ENCODE measurements at regions not wholly inside any gene's neighbourhood (a gene's known extent, or its start where the extent isn't known, plus 50 kb on each side); places are given as distances from the start of the nearest gene placed in this dataset.

- no peaks in the 10 kb centered on the region for H3K9me3 ChIP-seq
- TF ChIP-seq CTCF (IDR thresholded peaks at IDR 0.05): no peak
- no peak overlapping the region for H3K4me3 ChIP-seq
- H3K4me1 ChIP-seq: no peaks in the 10 kb centered on the region
- no peaks in the 10 kb centered on the region for H3K27me3 ChIP-seq
- DNase-seq (ENCODE audit: low spot score in 2 of 2): no peak
- intact Hi-C loops (cut with DNase I): no loop called here
- no peak overlapping the region for H3K27ac ChIP-seq
- no peaks in the 10 kb centered on the region for H3K36me3 ChIP-seq
Measured at GRCh38 chr17:70405492-70406220, 236.3 kb downstream of the KCNJ2 start.

GRCh38 chr17:70407506-70407905 lies 238.2 kb downstream of the KCNJ2 start:
- no peaks in the 10 kb centered on the region for H3K9me3 ChIP-seq
- TF ChIP-seq CTCF (IDR thresholded peaks at IDR 0.05): no peak
- intact Hi-C loops (cut with DNase I): no loop called here
- no peaks in the 10 kb centered on the region for H3K4me1 ChIP-seq
- H3K36me3 ChIP-seq: no peaks in the 10 kb centered on the region
- no peaks in the 10 kb centered on the region for H3K27me3 ChIP-seq
- no peak overlapping the region for H3K27ac ChIP-seq
- DNase-seq (ENCODE audit: low spot score in 2 of 2): no peak
- H3K4me3 ChIP-seq: no peak overlapping the region

DNA sequence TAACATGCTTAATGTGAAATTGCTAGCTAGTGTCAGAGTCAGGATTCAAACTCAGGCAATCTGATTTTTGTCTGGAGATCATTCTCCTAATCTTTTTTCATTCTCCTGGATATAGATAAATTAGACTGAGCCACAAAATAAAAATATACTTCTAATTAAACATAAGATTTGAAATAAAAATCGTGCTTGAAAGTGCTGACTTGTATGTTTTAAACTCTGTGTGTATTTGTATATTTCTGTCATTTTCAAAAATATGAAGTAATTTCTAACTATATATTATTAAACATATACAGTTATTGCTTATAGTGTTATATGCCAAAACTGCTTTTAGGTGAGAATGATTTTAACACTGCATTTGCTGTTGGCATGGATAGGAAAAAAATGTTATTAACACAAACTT lies 239.4 kb downstream of the KCNJ2 start:
- Histone ChIP-seq H3K4me3 (no peak overlapping the region), H3K27me3 (no peaks in the 10 kb centered on the region), H3K27ac (no peak overlapping the region), H3K4me1 (no peaks in the 10 kb centered on the region), H3K9me3 (no peaks in the 10 kb centered on the region), H3K36me3 (no peaks in the 10 kb centered on the region)
- intact Hi-C loops (cut with DNase I): no loop called here
- no peak for DNase-seq (ENCODE audit: low spot score in 2 of 2)
- no peak for TF ChIP-seq CTCF (IDR thresholded peaks at IDR 0.05)

GRCh38 chr17:70414300-70414699 lies 245.0 kb downstream of the KCNJ2 start:
- intact Hi-C loops (cut with DNase I): no loop called here
- TF ChIP-seq CTCF (IDR thresholded peaks at IDR 0.05): no peak
- Histone ChIP-seq H3K4me1 (no peaks in the 10 kb centered on the region), H3K27me3 (no peaks in the 10 kb centered on the region), H3K4me3 (no peak overlapping the region), H3K36me3 (no peaks in the 10 kb centered on the region), H3K27ac (no peak overlapping the region), H3K9me3 (no peaks in the 10 kb centered on the region)
- no peak for DNase-seq (ENCODE audit: low spot score in 2 of 2)

DNA sequence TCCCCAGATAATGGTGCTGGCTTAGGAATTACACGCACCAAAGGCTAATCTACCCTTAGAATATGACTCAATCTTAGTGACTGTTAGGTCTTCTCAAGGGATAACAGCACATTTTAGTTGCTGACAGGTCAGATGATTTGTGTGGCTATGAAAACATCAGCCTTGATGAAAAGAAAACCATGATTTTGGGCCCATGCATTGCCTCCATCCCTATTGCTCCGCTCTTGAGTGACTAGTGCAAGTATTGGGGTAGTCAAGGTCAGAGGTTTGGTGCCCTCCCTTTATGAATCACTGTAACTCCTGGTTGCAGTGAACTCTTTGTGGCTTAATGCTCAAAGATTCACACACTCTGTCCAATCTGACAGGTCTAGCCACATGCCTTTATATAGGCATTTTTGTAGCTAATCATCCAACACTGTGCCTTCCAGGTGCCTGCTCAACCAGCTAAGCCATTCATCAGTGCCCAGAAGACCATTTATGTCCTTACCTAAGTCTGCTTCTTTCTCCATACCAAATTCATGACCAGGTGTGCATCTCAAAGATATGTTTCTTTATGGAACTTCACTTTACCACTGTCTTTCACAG lies 251.6 kb downstream of the KCNJ2 start:
- Histone ChIP-seq H3K9me3 (no peaks in the 10 kb centered on the region), H3K27me3 (no peaks in the 10 kb centered on the region), H3K4me1 (no peaks in the 10 kb centered on the region), H3K4me3 (no peak overlapping the region), H3K36me3 (no peaks in the 10 kb centered on the region), H3K27ac (no peak overlapping the region)
- TF ChIP-seq CTCF (IDR thresholded peaks at IDR 0.05): no peak
- intact Hi-C loops (cut with DNase I): no loop called here
- DNase-seq (ENCODE audit: low spot score in 2 of 2): no peak
